Calu3 (cell line): ENCODE measurements at regions not wholly inside any gene's neighbourhood (a gene's known extent, or its start where the extent isn't known, plus 50 kb on each side); places are given as distances from the start of the nearest gene placed in this dataset.

Experiments
- BruUV-seq: library from RNA; stranded (reverse); fragments of 400-500 nt; replicated peaks from 2 replicates; lab custom pipeline; 2021; lab: Mats Ljungman, UMichigan
- CTCF ChIA-PET: fragments of 300-600 bp; sonication (Branson Sonifier 250); formaldehyde crosslinking; loops from one replicate; lab custom pipeline; 2022; ENCODE audit warnings: antibody characterized with exemption; lab: Charles Lee
- DNase-seq: peaks from one replicate; pipeline ENCODE4 v3.0.0; 2022
- H3K27ac Mint-ChIP-seq: one replicate; pipeline ENCODE4 v1.8.0; 2022; ENCODE audit warnings: mixed read lengths; ENCODE audit not compliant: unreplicated experiment
- H3K27me3 Mint-ChIP-seq: one replicate; pipeline ENCODE4 v1.8.0; 2022; ENCODE audit warnings: mixed read lengths; ENCODE audit not compliant: unreplicated experiment
- H3K36me3 Mint-ChIP-seq: one replicate; pipeline ENCODE4 v1.8.0; 2022; ENCODE audit warnings: mild to moderate bottlenecking, moderate library complexity, mixed read lengths; ENCODE audit not compliant: insufficient read depth, unreplicated experiment
- H3K4me1 Mint-ChIP-seq: one replicate; pipeline ENCODE4 v1.8.0; 2022; ENCODE audit warnings: mild to moderate bottlenecking, low read depth, mixed read lengths; ENCODE audit not compliant: unreplicated experiment
- H3K4me3 Mint-ChIP-seq: one replicate; pipeline ENCODE4 v1.8.0; 2022; ENCODE audit warnings: mild to moderate bottlenecking, low read depth, moderate library complexity, mixed read lengths; ENCODE audit not compliant: unreplicated experiment
- H3K9me3 Mint-ChIP-seq: one replicate; pipeline ENCODE4 v1.8.0; 2022; ENCODE audit warnings: low read depth, mixed read lengths; ENCODE audit not compliant: unreplicated experiment
- CTCF ChIP-seq: fragments of 200-600 bp; IDR thresholded peaks from one replicate; pipeline ENCODE4 v1.8.0; 2022; ENCODE audit warnings: antibody characterized with exemption; ENCODE audit not compliant: unreplicated experiment
- intact Hi-C: fragments of 100-400 bp; cut with micrococcal nuclease; formaldehyde crosslinking; loops from one replicate; pipeline ENCODE4 v1.10.0; 2022; ENCODE audit not compliant: unreplicated experiment

GRCh38 chr14:83994020-83994419 lies 1535.9 kb upstream of the FLRT2 start:
- Mint-ChIP-seq H3K9me3 (peaks cover 12% of the 10 kb centered on the region), H3K27me3 (no peaks in the 10 kb centered on the region), H3K36me3 (no peaks in the 10 kb centered on the region), H3K4me3 (no peak overlapping the region), H3K4me1 (no peaks in the 10 kb centered on the region), H3K27ac (no peak overlapping the region)
- no peak for DNase-seq
- intact Hi-C loops = no loop called here
- no TSS peak for BruUV-seq
- CTCF ChIA-PET = interaction anchor here (0.6 kb wide), 1 partner anchor 21 kb away, joined by 3 read pairs; no protein-coding TSS in a partner anchor
- no peak for TF ChIP-seq CTCF

GRCh38 chr14:84001023-84001422 lies 1528.9 kb upstream of the FLRT2 start:
- no peak overlapping the region for H3K27ac Mint-ChIP-seq
- H3K4me1 Mint-ChIP-seq = no peaks in the 10 kb centered on the region
- no peak overlapping the region for H3K4me3 Mint-ChIP-seq
- BruUV-seq = no TSS peak
- intact Hi-C loops = no loop called here
- no peaks in the 10 kb centered on the region for H3K36me3 Mint-ChIP-seq
- TF ChIP-seq CTCF = no peak
- CTCF ChIA-PET = no interaction called here
- peaks cover 3% of the 10 kb centered on the region for H3K9me3 Mint-ChIP-seq
- no peak for DNase-seq
- no peaks in the 10 kb centered on the region for H3K27me3 Mint-ChIP-seq

GRCh38 chr14:84003346-84003745 lies 1526.6 kb upstream of the FLRT2 start:
- BruUV-seq = no TSS peak
- H3K4me3 Mint-ChIP-seq = no peak overlapping the region
- H3K36me3 Mint-ChIP-seq = no peaks in the 10 kb centered on the region
- peaks cover 3% of the 10 kb centered on the region for H3K9me3 Mint-ChIP-seq
- H3K4me1 Mint-ChIP-seq = no peaks in the 10 kb centered on the region
- intact Hi-C loops = no loop called here
- H3K27ac Mint-ChIP-seq = no peak overlapping the region
- TF ChIP-seq CTCF = no peak
- no peak for DNase-seq
- H3K27me3 Mint-ChIP-seq = no peaks in the 10 kb centered on the region
- CTCF ChIA-PET = no interaction called here

- H3K27me3 Mint-ChIP-seq = no peaks in the 10 kb centered on the region
- intact Hi-C loops = no loop called here
- peaks cover 5% of the 10 kb centered on the region for H3K9me3 Mint-ChIP-seq
- no peaks in the 10 kb centered on the region for H3K36me3 Mint-ChIP-seq
- H3K27ac Mint-ChIP-seq = no peak overlapping the region
- CTCF ChIA-PET = no interaction called here
- no peak overlapping the region for H3K4me3 Mint-ChIP-seq
- H3K4me1 Mint-ChIP-seq = no peaks in the 10 kb centered on the region
- BruUV-seq = no TSS peak
- DNase-seq = no peak
- no peak for TF ChIP-seq CTCF
These were observed 1523.2 kb upstream of the FLRT2 start for GRCh38 chr14:84006643-84007155.
